ENCODE measurements at regions not wholly inside any gene's neighbourhood (a gene's known extent, or its start where the extent isn't known, plus 50 kb on each side); places are given as distances from the start of the nearest gene placed in this dataset.

DNA sequence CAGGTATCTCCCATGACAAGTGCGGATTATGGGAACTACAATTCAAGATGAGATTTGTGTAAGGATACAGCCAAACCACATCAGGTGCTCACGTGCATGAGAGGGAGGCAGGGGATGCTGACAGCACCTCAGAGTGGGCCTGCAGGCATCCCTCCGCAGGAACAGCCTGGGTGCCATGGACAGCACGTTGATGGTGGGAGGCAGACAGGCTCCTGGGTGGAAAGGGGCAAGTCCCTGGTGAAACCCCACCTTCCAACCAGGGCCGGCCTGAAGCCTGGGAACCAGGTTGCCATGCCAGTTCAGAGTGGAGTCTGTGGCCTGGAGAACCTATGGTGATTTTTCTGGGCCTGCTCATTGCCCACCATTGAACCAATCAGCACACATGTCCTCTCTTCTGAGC, 1469.6 kb downstream of the PCDH7 start:
- no peaks in the 10 kb centered on the region for H3K4me1 Mint-ChIP-seq
- H3K27ac Mint-ChIP-seq (ENCODE audit: low read depth): no peak overlapping the region
- no peak for DNase-seq (ENCODE audit: low spot score in 2 of 2)
- H3K36me3 Mint-ChIP-seq (ENCODE audit: insufficient read depth): no peaks in the 10 kb centered on the region
- ATAC-seq (replicated peaks; ENCODE audit: extremely low read depth, poor library complexity, severe bottlenecking): no peak
- H3K27me3 Mint-ChIP-seq: no peaks in the 10 kb centered on the region
- peaks cover 11% of the 10 kb centered on the region for H3K9me3 Mint-ChIP-seq
- H3K4me3 Mint-ChIP-seq: no peak overlapping the region

GRCh38 chr4:32191961-32192360, 1471.8 kb downstream of the PCDH7 start:
- Mint-ChIP-seq H3K4me3 (no peak overlapping the region), H3K9me3 (peaks cover 11% of the 10 kb centered on the region), H3K4me1 (no peaks in the 10 kb centered on the region), H3K27me3 (no peaks in the 10 kb centered on the region), H3K27ac (ENCODE audit: low read depth) (no peak overlapping the region), H3K36me3 (ENCODE audit: insufficient read depth) (no peaks in the 10 kb centered on the region)
- ATAC-seq (replicated peaks; ENCODE audit: extremely low read depth, poor library complexity, severe bottlenecking) (no peak), DNase-seq (ENCODE audit: low spot score in 2 of 2) (no peak)

GRCh38 chr4:32192363-32192762, 1472.2 kb downstream of the PCDH7 start:
- ATAC-seq (replicated peaks; ENCODE audit: extremely low read depth, poor library complexity, severe bottlenecking) (no peak), DNase-seq (ENCODE audit: low spot score in 2 of 2) (no peak)
- Mint-ChIP-seq H3K4me1 (no peaks in the 10 kb centered on the region), H3K27ac (ENCODE audit: low read depth) (no peak overlapping the region), H3K9me3 (peaks cover 11% of the 10 kb centered on the region), H3K27me3 (no peaks in the 10 kb centered on the region), H3K36me3 (ENCODE audit: insufficient read depth) (no peaks in the 10 kb centered on the region), H3K4me3 (no peak overlapping the region)

DNA sequence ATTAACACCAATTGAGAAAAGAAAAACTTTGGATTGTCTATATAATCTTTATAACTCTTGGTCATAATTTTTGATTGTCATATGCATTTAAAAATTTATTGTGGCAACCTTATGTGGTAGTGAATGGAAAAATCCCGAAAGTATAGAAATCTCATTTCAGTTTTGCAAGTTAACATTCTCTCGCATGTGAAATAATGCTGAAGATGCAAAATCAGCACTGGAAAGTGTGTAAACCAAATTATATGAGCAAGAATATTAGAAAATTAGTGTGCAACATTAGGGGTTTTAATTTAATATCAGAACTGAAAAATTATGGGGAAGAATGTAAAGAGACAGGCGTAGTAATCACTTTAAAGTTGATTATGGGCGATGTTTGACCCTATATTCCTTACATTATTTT, 1472.8 kb downstream of the PCDH7 start:
- no peaks in the 10 kb centered on the region for H3K27me3 Mint-ChIP-seq

DNA sequence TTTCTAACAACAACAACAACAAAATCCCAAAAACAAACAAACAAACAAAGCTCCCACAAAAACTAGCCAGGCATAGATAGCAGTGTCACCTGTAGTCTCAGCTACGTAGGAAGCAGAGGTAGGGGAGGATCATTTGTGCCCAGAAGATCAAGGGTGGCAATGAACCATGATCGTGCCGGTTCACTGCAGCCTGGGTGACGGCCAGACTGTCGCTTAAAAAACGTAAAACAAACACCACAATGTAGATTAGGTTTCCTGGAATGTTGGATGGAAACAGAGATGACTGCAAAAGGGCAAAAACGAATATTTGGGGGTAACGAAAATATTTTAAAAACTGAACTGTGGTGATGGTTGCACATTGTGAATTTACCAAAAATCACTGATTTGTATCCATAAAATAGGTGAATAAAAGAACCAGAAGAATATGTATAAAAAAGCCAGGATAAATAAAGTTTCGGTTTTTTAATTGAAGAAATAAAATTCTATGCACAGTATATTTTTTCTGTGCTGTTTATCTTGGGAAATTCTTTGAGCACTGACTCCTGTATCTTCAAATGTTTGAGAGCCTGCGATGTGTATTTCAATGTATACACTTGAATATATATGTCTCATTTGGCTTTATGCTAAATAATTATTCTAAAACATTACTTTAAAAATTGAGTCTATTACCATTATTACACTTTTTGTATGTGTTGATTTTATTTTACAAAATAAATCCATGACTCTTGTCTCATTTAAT, 1477.0 kb downstream of the PCDH7 start:
- DNase-seq (ENCODE audit: low spot score in 2 of 2): no peak
- Mint-ChIP-seq H3K4me1 (no peaks in the 10 kb centered on the region), H3K9me3 (peaks cover 12% of the 10 kb centered on the region), H3K36me3 (ENCODE audit: insufficient read depth) (peaks cover 1% of the 10 kb centered on the region), H3K27ac (ENCODE audit: low read depth) (no peak overlapping the region), H3K27me3 (no peaks in the 10 kb centered on the region), H3K4me3 (no peak overlapping the region)
- no peak for ATAC-seq (replicated peaks; ENCODE audit: extremely low read depth, poor library complexity, severe bottlenecking)

More for the DNA sequence above, 1472.8 kb downstream of the PCDH7 start:
- no peaks in the 10 kb centered on the region for H3K4me1 Mint-ChIP-seq
- H3K9me3 Mint-ChIP-seq: peaks cover 11% of the 10 kb centered on the region
- no peak for ATAC-seq (replicated peaks; ENCODE audit: extremely low read depth, poor library complexity, severe bottlenecking)
- no peak overlapping the region for H3K27ac Mint-ChIP-seq (ENCODE audit: low read depth)
- no peaks in the 10 kb centered on the region for H3K36me3 Mint-ChIP-seq (ENCODE audit: insufficient read depth)
- no peak for DNase-seq (ENCODE audit: low spot score in 2 of 2)
- no peak overlapping the region for H3K4me3 Mint-ChIP-seq

GRCh38 chr4:32199639-32200038, 1479.5 kb downstream of the PCDH7 start:
- H3K27ac Mint-ChIP-seq (ENCODE audit: low read depth): no peak overlapping the region
- H3K4me1 Mint-ChIP-seq: no peaks in the 10 kb centered on the region
- no peak for DNase-seq (ENCODE audit: low spot score in 2 of 2)
- H3K27me3 Mint-ChIP-seq: no peaks in the 10 kb centered on the region
- H3K9me3 Mint-ChIP-seq: peaks cover 13% of the 10 kb centered on the region
- H3K4me3 Mint-ChIP-seq: no peak overlapping the region
- H3K36me3 Mint-ChIP-seq (ENCODE audit: insufficient read depth): peaks cover 1% of the 10 kb centered on the region
- no peak for ATAC-seq (replicated peaks; ENCODE audit: extremely low read depth, poor library complexity, severe bottlenecking)

DNA sequence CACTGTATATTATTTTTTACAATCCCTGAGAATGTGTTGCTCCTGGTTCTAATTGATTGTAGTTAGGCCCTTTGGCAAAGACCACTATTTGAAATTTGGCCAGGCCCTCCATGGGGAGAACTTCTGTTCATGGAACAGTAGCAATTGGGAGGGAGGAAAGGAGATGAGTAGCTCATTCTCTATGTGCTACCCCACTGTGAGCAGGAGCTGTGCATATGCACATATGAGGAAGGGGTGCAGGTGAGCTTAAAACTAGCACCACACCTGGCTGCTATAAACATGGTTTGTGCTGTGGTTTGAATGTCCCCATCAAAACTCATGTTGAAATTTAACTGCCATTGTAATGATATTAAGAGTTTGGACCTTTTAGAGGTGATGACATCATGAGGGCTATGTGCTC, 1483.2 kb downstream of the PCDH7 start:
- H3K9me3 Mint-ChIP-seq: peaks cover 24% of the 10 kb centered on the region
- no peak overlapping the region for H3K4me3 Mint-ChIP-seq
- no peaks in the 10 kb centered on the region for H3K4me1 Mint-ChIP-seq
- no peak for DNase-seq (ENCODE audit: low spot score in 2 of 2)
- H3K36me3 Mint-ChIP-seq (ENCODE audit: insufficient read depth): peaks cover 1% of the 10 kb centered on the region
- H3K27ac Mint-ChIP-seq (ENCODE audit: low read depth): no peak overlapping the region
- ATAC-seq (replicated peaks; ENCODE audit: extremely low read depth, poor library complexity, severe bottlenecking): no peak
- H3K27me3 Mint-ChIP-seq: no peaks in the 10 kb centered on the region

DNA sequence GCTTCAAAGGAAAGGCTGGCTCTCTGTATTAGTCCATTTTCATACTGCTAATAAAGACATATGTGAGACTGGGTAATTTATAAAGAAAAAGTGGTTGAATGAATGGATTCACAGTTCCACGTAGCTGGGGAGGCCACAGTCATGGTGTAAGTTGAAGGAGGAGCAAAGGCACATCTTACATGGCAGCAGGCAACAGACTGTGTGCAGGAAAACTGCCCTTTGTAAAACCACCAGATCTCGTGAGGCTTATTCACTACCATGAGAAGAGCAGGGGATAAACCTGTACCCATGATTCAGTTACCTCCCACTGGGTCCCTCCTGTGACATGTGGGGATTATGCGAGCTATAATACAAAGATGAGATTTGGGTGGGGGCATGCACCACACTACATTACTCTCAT, 1486.6 kb downstream of the PCDH7 start:
- H3K27me3 Mint-ChIP-seq: no peaks in the 10 kb centered on the region
- ATAC-seq (replicated peaks; ENCODE audit: extremely low read depth, poor library complexity, severe bottlenecking) (no peak), DNase-seq (ENCODE audit: low spot score in 2 of 2) (no peak)
- H3K4me1 Mint-ChIP-seq: no peaks in the 10 kb centered on the region
- H3K27ac Mint-ChIP-seq (ENCODE audit: low read depth): no peak overlapping the region
- peaks cover 24% of the 10 kb centered on the region for H3K9me3 Mint-ChIP-seq
- no peak overlapping the region for H3K4me3 Mint-ChIP-seq
- no peaks in the 10 kb centered on the region for H3K36me3 Mint-ChIP-seq (ENCODE audit: insufficient read depth)

DNA sequence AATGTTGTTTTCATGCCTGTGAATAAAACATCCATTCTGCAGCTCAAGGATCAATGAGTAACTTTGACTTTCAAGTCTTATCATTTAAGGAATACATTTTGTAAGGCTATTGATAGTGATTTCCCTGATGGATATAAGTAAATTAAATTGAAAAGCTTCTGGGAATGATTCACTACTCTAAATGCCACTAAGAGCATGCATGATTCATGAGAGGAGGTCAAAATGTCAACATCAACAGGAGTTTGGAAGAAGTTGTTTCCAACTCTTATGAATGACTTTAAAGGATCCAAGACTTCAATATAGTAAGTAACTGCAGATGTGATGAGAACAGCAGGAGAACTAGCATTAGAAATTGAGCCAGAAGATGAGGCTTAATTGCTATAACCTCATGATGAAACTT, 1487.3 kb downstream of the PCDH7 start:
- no peaks in the 10 kb centered on the region for H3K27me3 Mint-ChIP-seq
- H3K4me3 Mint-ChIP-seq: no peak overlapping the region
- peaks cover 20% of the 10 kb centered on the region for H3K9me3 Mint-ChIP-seq
- no peak overlapping the region for H3K27ac Mint-ChIP-seq (ENCODE audit: low read depth)
- no peaks in the 10 kb centered on the region for H3K36me3 Mint-ChIP-seq (ENCODE audit: insufficient read depth)
- DNase-seq (ENCODE audit: low spot score in 2 of 2) (no peak), ATAC-seq (replicated peaks; ENCODE audit: extremely low read depth, poor library complexity, severe bottlenecking) (no peak)
- H3K4me1 Mint-ChIP-seq: no peaks in the 10 kb centered on the region

DNA sequence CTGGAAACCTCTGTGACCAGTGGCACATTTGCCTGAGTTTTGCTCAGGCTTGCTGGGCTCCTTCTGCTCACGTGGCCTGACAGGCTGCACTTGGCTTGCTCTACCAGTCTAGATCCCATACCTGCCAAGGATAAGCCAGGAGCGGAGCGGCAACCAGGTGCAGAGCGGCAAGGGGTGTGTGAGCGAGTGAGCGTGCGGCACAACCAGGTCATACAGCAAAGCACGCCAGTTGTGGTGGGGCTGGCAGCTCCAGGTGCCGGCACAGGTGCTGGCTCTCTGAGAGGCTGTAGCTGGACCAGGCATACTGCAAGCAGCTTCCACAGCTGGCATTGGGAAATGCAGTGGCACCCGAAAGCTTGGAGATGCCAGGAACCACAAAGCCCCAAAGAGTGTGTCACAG, 1495.1 kb downstream of the PCDH7 start:
- Mint-ChIP-seq H3K4me3 (no peak overlapping the region), H3K9me3 (peaks cover 12% of the 10 kb centered on the region)

GRCh38 chr4:32216502-32216901, 1496.3 kb downstream of the PCDH7 start:
- H3K4me3 Mint-ChIP-seq: no peak overlapping the region
- H3K9me3 Mint-ChIP-seq: peaks cover 6% of the 10 kb centered on the region
- H3K4me1 Mint-ChIP-seq: no peaks in the 10 kb centered on the region
- no peaks in the 10 kb centered on the region for H3K27me3 Mint-ChIP-seq
- no peaks in the 10 kb centered on the region for H3K36me3 Mint-ChIP-seq (ENCODE audit: insufficient read depth)
- H3K27ac Mint-ChIP-seq (ENCODE audit: low read depth): no peak overlapping the region
- no peak for DNase-seq (ENCODE audit: low spot score in 2 of 2)
- ATAC-seq (replicated peaks; ENCODE audit: extremely low read depth, poor library complexity, severe bottlenecking): no peak

More for the DNA sequence above, 1495.1 kb downstream of the PCDH7 start:
- no peak overlapping the region for H3K27ac Mint-ChIP-seq (ENCODE audit: low read depth)
- no peak for DNase-seq (ENCODE audit: low spot score in 2 of 2)
- no peaks in the 10 kb centered on the region for H3K36me3 Mint-ChIP-seq (ENCODE audit: insufficient read depth)
- no peaks in the 10 kb centered on the region for H3K4me1 Mint-ChIP-seq
- no peaks in the 10 kb centered on the region for H3K27me3 Mint-ChIP-seq
- ATAC-seq (replicated peaks; ENCODE audit: extremely low read depth, poor library complexity, severe bottlenecking): no peak

GRCh38 chr4:32219306-32220075, 1499.3 kb downstream of the PCDH7 start:
- Mint-ChIP-seq H3K27ac (ENCODE audit: low read depth) (no peak overlapping the region), H3K4me3 (no peak overlapping the region), H3K4me1 (no peaks in the 10 kb centered on the region), H3K27me3 (no peaks in the 10 kb centered on the region), H3K9me3 (peaks cover 13% of the 10 kb centered on the region), H3K36me3 (ENCODE audit: insufficient read depth) (no peaks in the 10 kb centered on the region)
- DNase-seq (ENCODE audit: low spot score in 2 of 2) (no peak), ATAC-seq (replicated peaks; ENCODE audit: extremely low read depth, poor library complexity, severe bottlenecking) (no peak)

GRCh38 chr4:32226204-32226603, 1506.0 kb downstream of the PCDH7 start:
- ATAC-seq (replicated peaks; ENCODE audit: extremely low read depth, poor library complexity, severe bottlenecking): no peak
- Mint-ChIP-seq H3K9me3 (peaks cover 14% of the 10 kb centered on the region), H3K36me3 (ENCODE audit: insufficient read depth) (no peaks in the 10 kb centered on the region), H3K27ac (ENCODE audit: low read depth) (no peak overlapping the region), H3K4me1 (no peaks in the 10 kb centered on the region), H3K27me3 (no peaks in the 10 kb centered on the region), H3K4me3 (no peak overlapping the region)
- no peak for DNase-seq (ENCODE audit: low spot score in 2 of 2)
